ENCODE measurements at regions not wholly inside any gene's neighbourhood (a gene's known extent, or its start where the extent isn't known, plus 50 kb on each side); places are given as distances from the start of the nearest gene placed in this dataset.

DNA sequence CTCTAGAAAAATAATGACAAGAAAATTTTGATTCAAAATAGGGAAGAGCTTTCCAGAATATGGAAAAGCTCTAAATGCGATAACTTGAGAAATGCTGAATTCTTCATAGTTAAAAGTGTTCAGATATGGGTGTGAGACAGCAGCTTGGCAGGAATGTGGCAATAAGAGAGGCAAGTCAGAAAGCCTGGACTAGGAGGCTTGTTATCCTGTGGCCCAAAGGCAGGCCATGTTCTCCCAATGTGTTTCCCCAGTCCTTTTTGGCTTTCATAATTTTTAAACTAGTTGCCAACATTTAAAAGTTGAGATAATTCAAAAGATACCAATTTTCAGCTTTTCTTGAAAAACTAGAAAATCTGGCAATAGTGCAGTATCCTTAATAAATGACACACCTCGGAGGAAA is 366.3 kb upstream of the FANCL start:
- TF ChIP-seq, protein P1, sequence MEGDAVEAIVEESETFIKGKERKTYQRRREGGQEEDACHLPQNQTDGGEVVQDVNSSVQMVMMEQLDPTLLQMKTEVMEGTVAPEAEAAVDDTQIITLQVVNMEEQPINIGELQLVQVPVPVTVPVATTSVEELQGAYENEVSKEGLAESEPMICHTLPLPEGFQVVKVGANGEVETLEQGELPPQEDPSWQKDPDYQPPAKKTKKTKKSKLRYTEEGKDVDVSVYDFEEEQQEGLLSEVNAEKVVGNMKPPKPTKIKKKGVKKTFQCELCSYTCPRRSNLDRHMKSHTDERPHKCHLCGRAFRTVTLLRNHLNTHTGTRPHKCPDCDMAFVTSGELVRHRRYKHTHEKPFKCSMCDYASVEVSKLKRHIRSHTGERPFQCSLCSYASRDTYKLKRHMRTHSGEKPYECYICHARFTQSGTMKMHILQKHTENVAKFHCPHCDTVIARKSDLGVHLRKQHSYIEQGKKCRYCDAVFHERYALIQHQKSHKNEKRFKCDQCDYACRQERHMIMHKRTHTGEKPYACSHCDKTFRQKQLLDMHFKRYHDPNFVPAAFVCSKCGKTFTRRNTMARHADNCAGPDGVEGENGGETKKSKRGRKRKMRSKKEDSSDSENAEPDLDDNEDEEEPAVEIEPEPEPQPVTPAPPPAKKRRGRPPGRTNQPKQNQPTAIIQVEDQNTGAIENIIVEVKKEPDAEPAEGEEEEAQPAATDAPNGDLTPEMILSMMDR (conservative IDR thresholded peaks at IDR 0.05; ENCODE audit: control insufficient read depth, insufficient read depth, low read depth, low read length) = no peak
- H3K4me3 ChIP-seq (ENCODE audit: control insufficient read depth, low read depth, low read length) = no peak overlapping the region
- no peak for DNase-seq (ENCODE audit: low read depth)

DNA sequence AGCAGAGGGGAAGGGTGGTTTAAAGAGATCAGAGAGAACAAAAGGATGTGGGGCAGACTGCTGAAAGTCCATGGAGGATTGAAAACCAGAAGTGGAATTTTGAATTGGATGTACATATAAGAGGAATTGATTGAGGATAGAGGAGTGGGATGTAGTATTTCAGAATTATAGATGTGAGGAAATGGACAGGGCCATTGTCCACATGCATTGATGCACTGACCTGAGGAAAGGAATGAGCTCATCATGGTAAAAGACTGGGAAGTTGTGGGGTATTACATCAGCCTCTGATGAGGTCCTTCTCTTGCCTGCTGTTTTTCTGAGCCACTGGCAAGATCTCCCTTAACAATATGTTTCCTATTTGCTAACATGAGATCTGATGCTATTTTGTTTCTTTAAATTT is 365.7 kb upstream of the FANCL start:
- DNase-seq (ENCODE audit: low read depth) = peak; percentile 53
- TF ChIP-seq, protein P1 (conservative IDR thresholded peaks at IDR 0.05; ENCODE audit: control insufficient read depth, insufficient read depth, low read depth, low read length) = no peak
- H3K4me3 ChIP-seq (ENCODE audit: control insufficient read depth, low read depth, low read length) = no peak overlapping the region

DNA sequence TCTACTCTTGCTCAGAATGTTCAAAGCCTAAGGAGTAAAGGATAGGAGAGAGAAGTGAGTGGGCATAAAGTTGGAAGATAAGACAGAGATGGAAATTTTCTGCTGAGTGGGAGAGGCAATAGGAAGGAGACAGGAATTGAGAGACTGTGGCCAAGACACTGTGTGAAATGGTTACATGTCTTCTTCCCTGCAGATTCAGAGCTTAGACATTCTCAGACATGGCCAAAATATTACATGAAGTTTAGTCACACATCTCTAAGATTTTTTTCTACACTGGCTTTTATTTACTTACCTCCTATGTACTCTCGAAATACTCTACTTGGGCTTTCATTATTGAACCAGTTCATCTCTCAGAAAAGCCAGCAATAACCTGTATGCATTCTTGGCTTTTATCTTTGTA is 363.0 kb upstream of the FANCL start:
- TF ChIP-seq, protein P1 (conservative IDR thresholded peaks at IDR 0.05; ENCODE audit: control insufficient read depth, insufficient read depth, low read depth, low read length) = no peak
- peak; percentile 62 for DNase-seq (ENCODE audit: low read depth)
- H3K4me3 ChIP-seq (ENCODE audit: control insufficient read depth, low read depth, low read length) = no peak overlapping the region

DNA sequence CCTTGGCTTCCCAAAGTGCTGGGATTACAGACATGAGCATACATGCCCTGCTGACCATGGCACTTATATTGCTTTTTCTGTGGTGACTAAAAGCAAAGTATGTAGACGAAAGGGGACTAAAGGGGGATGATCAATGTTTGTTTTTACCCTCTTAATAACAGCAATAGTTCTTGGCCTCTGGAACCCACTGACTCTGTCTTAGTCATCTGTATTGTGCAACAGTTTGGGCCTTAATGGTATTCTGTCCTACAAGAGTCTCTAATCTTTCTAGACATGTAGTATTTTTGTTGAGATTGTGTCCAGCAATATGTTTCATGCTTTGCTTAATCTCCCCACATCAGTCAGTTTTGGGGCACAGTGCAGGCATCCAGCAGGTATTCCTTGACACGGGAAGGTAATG is 359.9 kb upstream of the FANCL start:
- TF ChIP-seq, protein P1 (conservative IDR thresholded peaks at IDR 0.05; ENCODE audit: control insufficient read depth, insufficient read depth, low read depth, low read length) = no peak
- H3K4me3 ChIP-seq (ENCODE audit: control insufficient read depth, low read depth, low read length) = no peak overlapping the region
- peak; percentile 90 for DNase-seq (ENCODE audit: low read depth)

DNA sequence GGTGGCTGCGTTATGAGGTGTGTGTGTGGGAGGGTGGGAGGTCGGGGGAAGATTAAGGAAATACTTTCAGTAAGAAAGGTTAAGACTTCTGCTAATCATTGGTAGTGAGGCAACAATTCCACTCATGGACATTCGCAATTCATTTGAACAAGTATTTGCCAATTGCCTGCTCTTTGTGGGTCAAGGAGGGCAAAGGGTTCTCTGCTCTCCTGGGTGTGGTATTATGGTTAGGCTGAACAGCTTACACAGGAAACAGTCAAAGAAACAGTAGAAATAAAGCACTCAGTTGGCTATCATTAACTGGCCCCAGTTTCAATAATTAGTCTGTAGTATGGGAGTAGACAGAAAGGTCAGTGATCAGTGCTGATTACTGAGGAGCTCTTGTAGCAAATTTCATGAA is 357.0 kb upstream of the FANCL start:
- no peak for DNase-seq (ENCODE audit: low read depth)
- TF ChIP-seq, protein P1 (conservative IDR thresholded peaks at IDR 0.05; ENCODE audit: control insufficient read depth, insufficient read depth, low read depth, low read length) = no peak
- H3K4me3 ChIP-seq (ENCODE audit: control insufficient read depth, low read depth, low read length) = no peak overlapping the region

DNA sequence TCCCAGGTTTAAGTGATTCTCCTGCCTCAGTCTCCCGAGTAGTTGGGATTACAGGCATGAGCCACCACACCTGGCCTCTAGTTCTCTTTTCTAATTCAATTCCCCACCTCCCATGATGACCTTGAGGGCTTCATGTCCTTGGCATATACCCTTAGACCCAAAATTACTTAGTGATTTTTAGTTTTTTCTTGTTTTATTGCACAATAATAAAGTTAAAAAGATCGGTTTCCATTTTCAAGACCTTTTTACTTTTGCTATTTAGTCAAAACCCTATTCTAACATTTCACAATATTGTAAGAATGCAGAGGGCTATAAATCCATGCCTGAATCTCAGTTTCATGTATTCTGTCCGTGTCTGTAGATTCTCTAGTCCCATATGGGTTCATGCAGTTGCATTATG is 354.6 kb upstream of the FANCL start:
- TF ChIP-seq, protein P1 (conservative IDR thresholded peaks at IDR 0.05; ENCODE audit: control insufficient read depth, insufficient read depth, low read depth, low read length) = no peak
- no peak overlapping the region for H3K4me3 ChIP-seq (ENCODE audit: control insufficient read depth, low read depth, low read length)
- no peak for DNase-seq (ENCODE audit: low read depth)

DNA sequence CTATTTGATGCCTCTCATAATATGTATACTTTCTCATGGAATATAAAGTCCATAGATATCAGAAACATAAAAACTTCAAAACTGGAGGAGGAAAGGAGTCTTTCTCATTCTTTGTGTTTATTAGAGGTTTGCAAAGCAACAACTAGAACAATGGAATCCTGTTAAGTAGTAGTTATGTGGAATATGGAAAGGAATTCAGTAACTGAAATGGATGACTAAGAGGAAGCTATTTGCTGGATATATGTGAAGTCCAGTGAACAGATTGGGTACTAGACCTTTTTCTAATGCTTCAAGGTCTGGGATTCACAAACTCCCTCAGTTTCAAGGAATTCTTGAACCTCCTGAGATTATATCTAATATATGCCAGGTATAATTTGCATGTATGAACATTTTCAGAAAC is 353.6 kb upstream of the FANCL start:
- TF ChIP-seq, protein P1 (conservative IDR thresholded peaks at IDR 0.05; ENCODE audit: control insufficient read depth, insufficient read depth, low read depth, low read length) = no peak
- H3K4me3 ChIP-seq (ENCODE audit: control insufficient read depth, low read depth, low read length) = no peak overlapping the region
- DNase-seq (ENCODE audit: low read depth) = no peak
